Ramos (cell line): ENCODE measurements at regions not wholly inside any gene's neighbourhood (a gene's known extent, or its start where the extent isn't known, plus 50 kb on each side); places are given as distances from the start of the nearest gene placed in this dataset.

Source experiments
- in situ Hi-C: fragments of 300-500 bp; cut with MboI; formaldehyde crosslinking; loops from one replicate; pipeline ENCODE4 v1.14.3; 2022; ENCODE audit warnings: low sequenced_read_pairs; ENCODE audit not compliant: unreplicated experiment

- in situ Hi-C loops = no loop called here
Observed at GRCh38 chr5:68352166-68352565, 136.6 kb downstream of the PIK3R1 start.

- in situ Hi-C loops = no loop called here
Observed at GRCh38 chr5:68353605-68354004, 138.0 kb downstream of the PIK3R1 start.

GRCh38 chr5:68354315-68354714, 138.8 kb downstream of the PIK3R1 start:
- in situ Hi-C loops = no loop called here

- in situ Hi-C loops = no loop called here
Observed at GRCh38 chr5:68356216-68356615, 140.7 kb downstream of the PIK3R1 start.

GRCh38 chr5:68356623-68357022, 141.1 kb downstream of the PIK3R1 start:
- in situ Hi-C loops = no loop called here

- in situ Hi-C loops = no loop called here
Observed at GRCh38 chr5:68359699-68360098, 144.1 kb downstream of the PIK3R1 start.

- in situ Hi-C loops = no loop called here
Observed at GRCh38 chr5:68362331-68362730, 146.8 kb downstream of the PIK3R1 start.

GRCh38 chr5:68365889-68366288, 150.3 kb downstream of the PIK3R1 start:
- in situ Hi-C loops = no loop called here

- in situ Hi-C loops = no loop called here
Observed at GRCh38 chr5:68367287-68367686, 151.7 kb downstream of the PIK3R1 start.

GRCh38 chr5:68367717-68368116, 152.2 kb downstream of the PIK3R1 start:
- in situ Hi-C loops = no loop called here

- in situ Hi-C loops = no loop called here
Observed at GRCh38 chr5:68368311-68369022, 152.9 kb downstream of the PIK3R1 start.

- in situ Hi-C loops = no loop called here
Observed at GRCh38 chr5:68369023-68369359, 153.4 kb downstream of the PIK3R1 start.

- in situ Hi-C loops = no loop called here
Observed at GRCh38 chr5:68369457-68370125, 154.0 kb downstream of the PIK3R1 start.

GRCh38 chr5:68370196-68370595, 154.6 kb downstream of the PIK3R1 start:
- in situ Hi-C loops = no loop called here

- in situ Hi-C loops = no loop called here
Observed at GRCh38 chr5:68371607-68372006, 156.1 kb downstream of the PIK3R1 start.

GRCh38 chr5:68372161-68372560, 156.6 kb downstream of the PIK3R1 start:
- in situ Hi-C loops = no loop called here

- in situ Hi-C loops = no loop called here
Observed at GRCh38 chr5:68373050-68373449, 157.5 kb downstream of the PIK3R1 start.

GRCh38 chr5:68374796-68375518, 159.4 kb downstream of the PIK3R1 start:
- in situ Hi-C loops = no loop called here

- in situ Hi-C loops = no loop called here
Observed at GRCh38 chr5:68375540-68375939, 160.0 kb downstream of the PIK3R1 start.

GRCh38 chr5:68376935-68377334, 161.4 kb downstream of the PIK3R1 start:
- in situ Hi-C loops = no loop called here

GRCh38 chr5:68377733-68378132, 162.2 kb downstream of the PIK3R1 start:
- in situ Hi-C loops = no loop called here
